ENCODE measurements at regions not wholly inside any gene's neighbourhood (a gene's known extent, or its start where the extent isn't known, plus 50 kb on each side); places are given as distances from the start of the nearest gene placed in this dataset.

DNA sequence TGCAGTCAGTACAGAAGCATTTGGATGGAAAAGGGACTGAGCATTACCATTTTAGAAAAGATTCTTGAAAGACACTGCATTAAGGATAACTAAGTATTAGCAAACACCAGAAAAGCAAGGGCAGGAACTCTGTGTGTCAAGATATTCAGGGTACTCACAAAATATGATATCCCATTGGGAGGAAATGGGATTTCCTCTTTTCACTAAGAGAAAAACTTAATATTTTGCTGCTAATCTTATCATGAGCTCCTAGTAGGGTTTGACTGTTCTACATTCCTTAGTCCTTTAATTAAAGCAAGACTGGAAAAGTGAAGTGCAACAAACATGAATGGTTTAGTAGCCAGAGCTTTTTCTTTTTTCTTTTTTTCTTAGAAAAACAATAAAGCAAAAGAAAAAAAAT, 305.9 kb upstream of the ADGRL4 start:
- TF ChIP-seq, protein P1, sequence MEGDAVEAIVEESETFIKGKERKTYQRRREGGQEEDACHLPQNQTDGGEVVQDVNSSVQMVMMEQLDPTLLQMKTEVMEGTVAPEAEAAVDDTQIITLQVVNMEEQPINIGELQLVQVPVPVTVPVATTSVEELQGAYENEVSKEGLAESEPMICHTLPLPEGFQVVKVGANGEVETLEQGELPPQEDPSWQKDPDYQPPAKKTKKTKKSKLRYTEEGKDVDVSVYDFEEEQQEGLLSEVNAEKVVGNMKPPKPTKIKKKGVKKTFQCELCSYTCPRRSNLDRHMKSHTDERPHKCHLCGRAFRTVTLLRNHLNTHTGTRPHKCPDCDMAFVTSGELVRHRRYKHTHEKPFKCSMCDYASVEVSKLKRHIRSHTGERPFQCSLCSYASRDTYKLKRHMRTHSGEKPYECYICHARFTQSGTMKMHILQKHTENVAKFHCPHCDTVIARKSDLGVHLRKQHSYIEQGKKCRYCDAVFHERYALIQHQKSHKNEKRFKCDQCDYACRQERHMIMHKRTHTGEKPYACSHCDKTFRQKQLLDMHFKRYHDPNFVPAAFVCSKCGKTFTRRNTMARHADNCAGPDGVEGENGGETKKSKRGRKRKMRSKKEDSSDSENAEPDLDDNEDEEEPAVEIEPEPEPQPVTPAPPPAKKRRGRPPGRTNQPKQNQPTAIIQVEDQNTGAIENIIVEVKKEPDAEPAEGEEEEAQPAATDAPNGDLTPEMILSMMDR (IDR thresholded peaks at IDR 0.05) = no peak
- TF ChIP-seq ZFX (IDR thresholded peaks at IDR 0.05; ENCODE audit: borderline replicate concordance) = no peak
